Endothelial cell of umbilical vein (primary cell): ENCODE measurements at regions not wholly inside any gene's neighbourhood (a gene's known extent, or its start where the extent isn't known, plus 50 kb on each side); places are given as distances from the start of the nearest gene placed in this dataset.

Experiments used
- BruUV-seq: library from RNA; stranded (reverse); fragments of 400-500 nt; replicated peaks from 2 replicates; lab custom pipeline; 2021; lab: Mats Ljungman, UMichigan
- CTCF ChIA-PET: fragments of 300-600, 350-600 bp; sonication (Branson Sonifier 250); formaldehyde crosslinking; loops from one replicate; lab custom pipeline; 2021; ENCODE audit warnings: antibody characterized with exemption, inconsistent platforms; lab: Charles Lee
- POLR2A ChIA-PET: fragments of 300-600, 350-600 bp; sonication (Branson Sonifier 250); formaldehyde crosslinking; loops from one replicate; lab custom pipeline; 2021; ENCODE audit warnings: antibody characterized with exemption, inconsistent platforms; lab: Charles Lee
- DNase-seq: peaks from one replicate; pipeline ENCODE4 v3.0.0-alpha.2; 2011; ENCODE audit warnings: low read depth, low spot score
- FAIRE-seq: peaks from 2 replicates; lab custom pipeline; 2011; peaks lifted over from hg19 to GRCh38; lab: Jason Lieb, UNC
- H2AFZ ChIP-seq: 2 replicates; pipeline ENCODE4 v1.6.0; 2012; ENCODE audit warnings: low read depth, low read length, control low read depth, inconsistent platforms
- H3K27ac ChIP-seq: 2 replicates; pipeline ENCODE4 v1.5.1; 2011; ENCODE audit warnings: low read depth, mild to moderate bottlenecking, control low read depth, low read length, moderate library complexity; ENCODE audit not compliant: insufficient read depth
- H3K27me3 ChIP-seq, 2 experiments: 2 replicates each; pipeline versions ENCODE4 v1.6.0 to v1.6.1; 2011; ENCODE audit warnings: low read length in 2 of 2, mixed read lengths in 1 of 2; ENCODE audit not compliant: control insufficient read depth in 2 of 2, insufficient read depth in 2 of 2
- H3K36me3 ChIP-seq, 2 experiments: 2 replicates in 1 of 2; 3 replicates in 1 of 2; pipeline ENCODE4 v1.5.1; 2011; ENCODE audit warnings: low read length in 2 of 2, mild to moderate bottlenecking in 1 of 2, moderate library complexity in 1 of 2; ENCODE audit not compliant: control insufficient read depth in 2 of 2, insufficient read depth in 2 of 2; ENCODE audit errors: extremely low read depth in 1 of 2
- H3K4me1 ChIP-seq: 3 replicates; pipeline ENCODE4 v1.5.1; 2011; ENCODE audit warnings: mild to moderate bottlenecking, low read length; ENCODE audit not compliant: control insufficient read depth, insufficient read depth; ENCODE audit errors: extremely low read depth
- H3K4me2 ChIP-seq: 2 replicates; pipeline ENCODE4 v1.6.1; 2011; ENCODE audit warnings: low read length, control low read depth, mixed read lengths; ENCODE audit not compliant: insufficient read depth
- H3K4me3 ChIP-seq, 3 experiments: fragments of 200-600 bp in 1 of 3; sonication (generic), shearing (Covaris generic) in 1 of 3; replicated peaks in 1 of 3; 2 replicates each; pipeline ENCODE4 v1.5.1; 2011 to 2016; ENCODE audit warnings: control low read depth in 3 of 3, low read length in 3 of 3, mild to moderate bottlenecking in 2 of 3, inconsistent platforms in 1 of 3, low read depth in 1 of 3, moderate library complexity in 1 of 3; ENCODE audit not compliant: insufficient read depth in 1 of 3
- H3K79me2 ChIP-seq: 2 replicates; pipeline ENCODE4 v1.6.0; 2012; ENCODE audit warnings: low read length, inconsistent platforms; ENCODE audit not compliant: control insufficient read depth, insufficient read depth
- H3K9ac ChIP-seq: replicated peaks from 2 replicates; pipeline ENCODE3; 2011; ENCODE audit warnings: low read length, control low read depth; ENCODE audit not compliant: insufficient read depth; ENCODE audit errors: extremely low read depth
- H3K9me1 ChIP-seq: replicated peaks from 3 replicates; pipeline ENCODE4 v1.6.0; 2011; ENCODE audit warnings: mild to moderate bottlenecking, low read length; ENCODE audit not compliant: control insufficient read depth, insufficient read depth; ENCODE audit errors: extremely low read depth
- H3K9me3 ChIP-seq: replicated peaks from 2 replicates; pipeline ENCODE4 v1.5.1; 2012; ENCODE audit warnings: low read length, inconsistent platforms; ENCODE audit not compliant: control insufficient read depth, insufficient read depth
- H4K20me1 ChIP-seq: replicated peaks from 2 replicates; pipeline ENCODE3; 2011; ENCODE audit warnings: mild to moderate bottlenecking, low read length; ENCODE audit not compliant: control insufficient read depth, insufficient read depth; ENCODE audit errors: extremely low read depth
- EZH2 ChIP-seq: IDR thresholded peaks from 2 replicates; pipeline ENCODE4 v1.6.1; 2012; ENCODE audit warnings: borderline replicate concordance, low read depth, mild to moderate bottlenecking, moderate library complexity, low read length, inconsistent platforms; ENCODE audit not compliant: severe bottlenecking
- FOS ChIP-seq: IDR thresholded peaks from 2 replicates; pipeline ENCODE4 v1.6.1; 2011; ENCODE audit warnings: mild to moderate bottlenecking, low read length, moderate library complexity, borderline replicate concordance; ENCODE audit not compliant: insufficient read depth
- GATA2 ChIP-seq: IDR thresholded peaks from 2 replicates; pipeline ENCODE4 v1.7.0; 2011; ENCODE audit warnings: low read depth, mild to moderate bottlenecking, moderate library complexity, mixed read lengths, low read length; ENCODE audit not compliant: insufficient read length, insufficient read depth
- JUN ChIP-seq: IDR thresholded peaks from 2 replicates; pipeline ENCODE4 v1.6.1; 2011; ENCODE audit warnings: borderline replicate concordance, low read depth; ENCODE audit not compliant: insufficient read length, insufficient read depth
- MYC ChIP-seq: IDR thresholded peaks from one replicate; pipeline ENCODE4 v1.6.1; 2011; ENCODE audit warnings: mild to moderate bottlenecking, low read depth, low read length
- POLR2A ChIP-seq: IDR thresholded peaks from 2 replicates; pipeline ENCODE4 v1.6.1; 2012; ENCODE audit warnings: low read depth, mild to moderate bottlenecking, control low read depth, low read length
- POLR2AphosphoS5 ChIP-seq: IDR thresholded peaks from 2 replicates; pipeline ENCODE4 v1.6.1; 2012; ENCODE audit warnings: low read depth, mild to moderate bottlenecking, control low read depth, low read length, moderate library complexity; ENCODE audit not compliant: insufficient read depth
- dilution Hi-C: fragments of 300-500 bp; cut with MboI; formaldehyde crosslinking; loops from one replicate; pipeline ENCODE4 v1.15.0; 2019; ENCODE audit warnings: low sequenced_read_pairs; ENCODE audit not compliant: extremely low pct_ligation_motif_present
- intact Hi-C: fragments of 100-400 bp; cut with micrococcal nuclease; formaldehyde crosslinking; loops from one replicate; pipeline ENCODE4 v1.10.0; 2022
- TF ChIP-seq, protein P1 (sequence below), 2 donors: IDR thresholded peaks; 1 replicate in 1 of 2; 2 replicates in 1 of 2; pipeline ENCODE4 v1.5.1; 2011; ENCODE audit warnings: low read length in 2 of 2, mild to moderate bottlenecking in 2 of 2, moderate library complexity in 2 of 2, control low read depth in 1 of 2, inconsistent platforms in 1 of 2, low read depth in 1 of 2; ENCODE audit not compliant: insufficient read depth in 1 of 2; ENCODE audit errors: extremely low read depth in 1 of 2
- TF ChIP-seq, protein P2 (sequence below): IDR thresholded peaks from 2 replicates; pipeline ENCODE4 v1.6.1; 2011; ENCODE audit not compliant: insufficient read depth, insufficient read length

DNA sequence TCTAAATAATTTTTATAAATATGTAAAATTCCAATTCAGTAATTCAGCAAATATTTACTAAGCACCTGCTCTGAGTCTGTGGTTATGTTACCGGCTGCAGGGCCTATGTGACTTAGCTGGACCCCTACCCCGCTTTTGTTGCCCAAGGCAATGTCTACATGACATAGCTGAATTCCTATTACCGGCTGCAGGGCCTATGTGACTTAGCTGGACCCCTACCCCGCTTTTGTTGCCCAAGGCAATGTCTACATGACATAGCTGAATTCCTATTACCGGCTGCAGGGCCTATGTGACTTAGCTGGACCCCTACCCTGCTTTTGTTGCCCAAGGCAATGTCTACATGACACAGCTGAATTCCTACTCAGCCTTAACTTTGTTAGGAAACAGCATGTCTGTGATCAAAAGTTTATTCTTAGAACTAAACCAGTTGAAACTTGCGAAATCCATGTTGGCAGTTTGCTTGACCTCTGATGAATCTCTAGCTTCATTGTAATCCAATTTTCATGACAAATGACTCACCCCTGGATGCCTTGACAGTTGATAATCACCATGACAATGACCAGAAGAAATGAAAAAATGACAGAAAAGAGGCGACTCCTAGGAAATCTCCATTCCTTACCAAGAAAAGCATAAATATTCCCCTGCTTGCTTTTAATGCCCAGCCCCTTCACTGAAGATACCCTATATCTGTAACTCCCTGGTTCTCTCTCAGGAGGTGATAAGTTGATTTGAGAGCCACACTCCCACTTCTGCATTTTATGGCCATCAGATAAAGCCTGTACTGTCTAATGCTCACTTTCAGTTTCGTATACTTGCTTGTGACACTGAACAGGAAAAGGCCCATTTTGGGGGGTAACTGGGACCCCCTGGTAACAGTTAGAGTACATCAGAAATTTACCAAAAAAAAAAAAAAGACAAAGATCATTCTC lies 148.4 kb upstream of the SYT10 start:
- no peak for DNase-seq
- no TSS peak for BruUV-seq
- intact Hi-C loops (no loop called here), dilution Hi-C loops (no loop called here)
- Histone ChIP-seq H2AFZ (no peak overlapping the region), H3K27ac (no peak overlapping the region), H3K9me1 (no peaks in the 10 kb centered on the region), H3K27me3 (no peaks in the 10 kb centered on the region), H3K4me3 (no peak overlapping the region), H3K9ac (no peak overlapping the region), H3K9me3 (peaks cover 3% of the 10 kb centered on the region), H3K36me3 (no peaks in the 10 kb centered on the region), H3K4me1 (no peaks in the 10 kb centered on the region), H3K79me2 (no peaks in the 10 kb centered on the region), H3K4me2 (no peak overlapping the region), H4K20me1 (no peaks in the 10 kb centered on the region)
- FAIRE-seq = no peak
- ChIA-PET CTCF (no interaction called here), POLR2A (no interaction called here)
- TF ChIP-seq EZH2 (no peak), MYC (no peak), GATA2 (no peak), POLR2A (no peak), JUN (no peak), FOS (no peak), POLR2AphosphoS5 (no peak)
- TF ChIP-seq, protein P1, sequence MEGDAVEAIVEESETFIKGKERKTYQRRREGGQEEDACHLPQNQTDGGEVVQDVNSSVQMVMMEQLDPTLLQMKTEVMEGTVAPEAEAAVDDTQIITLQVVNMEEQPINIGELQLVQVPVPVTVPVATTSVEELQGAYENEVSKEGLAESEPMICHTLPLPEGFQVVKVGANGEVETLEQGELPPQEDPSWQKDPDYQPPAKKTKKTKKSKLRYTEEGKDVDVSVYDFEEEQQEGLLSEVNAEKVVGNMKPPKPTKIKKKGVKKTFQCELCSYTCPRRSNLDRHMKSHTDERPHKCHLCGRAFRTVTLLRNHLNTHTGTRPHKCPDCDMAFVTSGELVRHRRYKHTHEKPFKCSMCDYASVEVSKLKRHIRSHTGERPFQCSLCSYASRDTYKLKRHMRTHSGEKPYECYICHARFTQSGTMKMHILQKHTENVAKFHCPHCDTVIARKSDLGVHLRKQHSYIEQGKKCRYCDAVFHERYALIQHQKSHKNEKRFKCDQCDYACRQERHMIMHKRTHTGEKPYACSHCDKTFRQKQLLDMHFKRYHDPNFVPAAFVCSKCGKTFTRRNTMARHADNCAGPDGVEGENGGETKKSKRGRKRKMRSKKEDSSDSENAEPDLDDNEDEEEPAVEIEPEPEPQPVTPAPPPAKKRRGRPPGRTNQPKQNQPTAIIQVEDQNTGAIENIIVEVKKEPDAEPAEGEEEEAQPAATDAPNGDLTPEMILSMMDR (IDR thresholded peaks at IDR 0.05; ENCODE audit: extremely low read depth in 1 of 2, insufficient read depth in 1 of 2, low read depth in 1 of 2, low read length in 2 of 2) = no peak
- TF ChIP-seq, protein P2, sequence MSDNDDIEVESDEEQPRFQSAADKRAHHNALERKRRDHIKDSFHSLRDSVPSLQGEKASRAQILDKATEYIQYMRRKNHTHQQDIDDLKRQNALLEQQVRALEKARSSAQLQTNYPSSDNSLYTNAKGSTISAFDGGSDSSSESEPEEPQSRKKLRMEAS = no peak
